Endodermal cell (in vitro differentiated cells): ENCODE measurements at regions not wholly inside any gene's neighbourhood (a gene's known extent, or its start where the extent isn't known, plus 50 kb on each side); places are given as distances from the start of the nearest gene placed in this dataset.

Source experiments
- DNase-seq: peaks from one replicate; pipeline ENCODE4 v3.0.0-alpha.2; 2017
- H3K27ac ChIP-seq: 2 replicates; pipeline ENCODE4 v1.5.1; 2013; ENCODE audit warnings: mild to moderate bottlenecking, low read depth, low read length, moderate library complexity
- H3K27me3 ChIP-seq: 2 replicates; pipeline ENCODE4 v1.6.1; 2013; ENCODE audit warnings: mild to moderate bottlenecking, low read length, moderate library complexity; ENCODE audit not compliant: insufficient read depth, control insufficient read depth, poor library complexity, severe bottlenecking
- H3K36me3 ChIP-seq: 2 replicates; pipeline ENCODE4 v1.7.0; 2013; ENCODE audit warnings: mild to moderate bottlenecking, low read length, moderate library complexity; ENCODE audit not compliant: control insufficient read depth, insufficient read depth
- H3K4me1 ChIP-seq: one replicate; pipeline ENCODE4 v1.7.0; 2013; ENCODE audit warnings: low read length; ENCODE audit not compliant: control insufficient read depth, insufficient read depth
- H3K4me3 ChIP-seq: 2 replicates; pipeline ENCODE4 v1.5.1; 2013; ENCODE audit warnings: mild to moderate bottlenecking, low read length, moderate library complexity
- H3K9ac ChIP-seq: 2 replicates; pipeline ENCODE4 v1.6.1; 2013; ENCODE audit warnings: mild to moderate bottlenecking, low read length, moderate library complexity; ENCODE audit not compliant: poor library complexity, severe bottlenecking; ENCODE audit errors: extremely low read depth
- H3K9me3 ChIP-seq: 2 replicates; pipeline ENCODE4 v1.6.1; 2013; ENCODE audit warnings: mild to moderate bottlenecking, low read length, moderate library complexity; ENCODE audit not compliant: control insufficient read depth
- H3K27ac Mint-ChIP-seq: 2 replicates; pipeline ENCODE4 v1.8.0; 2020; ENCODE audit warnings: mixed read lengths
- H3K27me3 Mint-ChIP-seq: 2 replicates; pipeline ENCODE4 v1.8.0; 2021; ENCODE audit warnings: mild to moderate bottlenecking, mixed read lengths; ENCODE audit not compliant: insufficient read depth
- H3K36me3 Mint-ChIP-seq: 2 replicates; pipeline ENCODE4 v1.8.0; 2020; ENCODE audit warnings: low read depth, mixed read lengths
- H3K4me1 Mint-ChIP-seq: 2 replicates; pipeline ENCODE4 v1.8.0; 2020; ENCODE audit warnings: mixed read lengths
- H3K4me3 Mint-ChIP-seq: 2 replicates; pipeline ENCODE4 v1.8.0; 2020; ENCODE audit warnings: mild to moderate bottlenecking, moderate library complexity, mixed read lengths
- H3K9me3 Mint-ChIP-seq: 2 replicates; pipeline ENCODE4 v1.8.0; 2020; ENCODE audit warnings: mild to moderate bottlenecking, mixed read lengths
- CTCF ChIP-seq: fragments of 200-600 bp; sonication (generic); conservative IDR thresholded peaks from 2 replicates; pipeline ENCODE4 v1.5.0; 2021; ENCODE audit warnings: antibody characterized with exemption, mild to moderate bottlenecking
- WGBS, 2 experiments: methylation state at CpG; one replicate each; pipeline versions ENCODE4 v1.1.5 to v1.1.7; 2013; ENCODE audit warnings: missing lambda C conversion rate in 2 of 2, mixed read lengths in 1 of 2; ENCODE audit not compliant: insufficient coverage in 1 of 2, insufficient read length in 1 of 2; 5-methylcytosine and 5-hydroxymethylcytosine counted together

DNA sequence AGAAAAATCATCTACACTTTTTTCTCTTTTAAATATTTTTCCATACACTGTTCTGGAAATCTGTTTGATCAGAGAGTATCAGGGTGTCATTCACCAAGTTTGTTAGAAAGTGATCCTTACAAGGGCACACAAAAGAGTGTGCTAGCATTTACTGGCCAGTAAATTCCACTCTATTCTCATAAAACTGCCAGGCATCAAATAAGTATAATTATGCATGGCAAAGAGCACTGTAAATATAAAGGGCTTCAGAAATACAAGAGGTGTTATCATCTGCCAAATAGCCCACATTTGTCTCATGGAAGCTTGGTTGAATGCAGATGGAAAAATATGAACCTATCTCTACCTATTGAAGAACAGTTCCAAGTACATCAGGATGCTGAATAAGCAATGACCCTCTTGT, 847.3 kb upstream of the ACVR2A start:
- Mint-ChIP-seq H3K4me1 (peaks cover 26% of the 10 kb centered on the region), H3K4me3 (no peak overlapping the region), H3K9me3 (no peaks in the 10 kb centered on the region), H3K27me3 (no peaks in the 10 kb centered on the region), H3K27ac (no peak overlapping the region), H3K36me3 (no peaks in the 10 kb centered on the region)
- Histone ChIP-seq H3K36me3 (no peaks in the 10 kb centered on the region), H3K4me1 (no peaks in the 10 kb centered on the region), H3K9me3 (no peaks in the 10 kb centered on the region), H3K27ac (no peak overlapping the region), H3K4me3 (no peak overlapping the region), H3K9ac (no peak overlapping the region), H3K27me3 (no peaks in the 10 kb centered on the region)
- DNase-seq: no peak
- TF ChIP-seq CTCF: no peak

- Mint-ChIP-seq H3K36me3 (no peaks in the 10 kb centered on the region), H3K27ac (no peak overlapping the region), H3K4me3 (no peak overlapping the region), H3K27me3 (no peaks in the 10 kb centered on the region), H3K4me1 (peaks cover 17% of the 10 kb centered on the region), H3K9me3 (no peaks in the 10 kb centered on the region)
- Histone ChIP-seq H3K4me3 (no peak overlapping the region), H3K36me3 (no peaks in the 10 kb centered on the region), H3K27ac (no peak overlapping the region), H3K4me1 (no peaks in the 10 kb centered on the region), H3K9me3 (no peaks in the 10 kb centered on the region), H3K9ac (no peak overlapping the region), H3K27me3 (no peaks in the 10 kb centered on the region)
- 78 to 89% methylated on average over 1 of the region's 1 CpG for WGBS, 2 experiments
- DNase-seq: no peak
- TF ChIP-seq CTCF: no peak
These were observed 850.6 kb upstream of the ACVR2A start for GRCh38 chr2:146994246-146994645.

GRCh38 chr2:146992466-146992865, 852.4 kb upstream of the ACVR2A start:
- no peak overlapping the region for H3K27ac Mint-ChIP-seq
- Histone ChIP-seq H3K9me3 (no peaks in the 10 kb centered on the region), H3K27ac (no peak overlapping the region), H3K36me3 (no peaks in the 10 kb centered on the region), H3K4me1 (no peaks in the 10 kb centered on the region), H3K9ac (no peak overlapping the region), H3K27me3 (no peaks in the 10 kb centered on the region), H3K4me3 (no peak overlapping the region)
- no peak overlapping the region for H3K4me3 Mint-ChIP-seq
- no peaks in the 10 kb centered on the region for H3K9me3 Mint-ChIP-seq
- no peaks in the 10 kb centered on the region for H3K36me3 Mint-ChIP-seq
- no peak for DNase-seq
- H3K27me3 Mint-ChIP-seq: no peaks in the 10 kb centered on the region
- TF ChIP-seq CTCF: no peak
- WGBS, 2 experiments: no CpG with 5 or more reads among the region's 2 CpGs
- H3K4me1 Mint-ChIP-seq: peaks cover 14% of the 10 kb centered on the region
